SK-N-SH treated with all-trans-retinoic acid at 6 μM for 48 hours (cell line): ENCODE measurements at regions not wholly inside any gene's neighbourhood (a gene's known extent, or its start where the extent isn't known, plus 50 kb on each side); places are given as distances from the start of the nearest gene placed in this dataset.
"Not testable (repeated sequence)": the region's sequence is repeated elsewhere in the genome, so short reads cannot be mapped to it uniquely, and the experiment has no call there.

ENCODE experiments used
- ATAC-seq: fragments of 200-7000 bp; cut with Tn5 transposase; 3 replicates; pipeline ENCODE4 v1.9.1; 2020; ENCODE audit warnings: mild to moderate bottlenecking, moderate library complexity
- ARNTL ChIP-seq: fragments of 450-650 bp; formaldehyde crosslinking; IDR thresholded peaks from 2 replicates; pipeline ENCODE4 v1.5.0; 2020; ENCODE audit warnings: low read depth, mild to moderate bottlenecking, moderate library complexity, borderline replicate concordance
- BACH2 ChIP-seq: fragments of 250-450 bp; sonication (Bioruptor Pico); IDR thresholded peaks from 2 replicates; pipeline ENCODE4 v1.9.0; 2021; ENCODE audit warnings: mild to moderate bottlenecking, borderline replicate concordance
- CSDC2 ChIP-seq: fragments of 250-450 bp; sonication (Bioruptor Pico); IDR thresholded peaks from 2 replicates; pipeline ENCODE4 v1.5.0; 2020; ENCODE audit warnings: mild to moderate bottlenecking, moderate library complexity
- ESRRG ChIP-seq: fragments of 250-450 bp; sonication (Bioruptor Pico); IDR thresholded peaks from 2 replicates; pipeline ENCODE4 v1.6.1; 2021; ENCODE audit warnings: mild to moderate bottlenecking
- GLIS3 ChIP-seq: fragments of 250-450 bp; sonication (Bioruptor Pico); IDR thresholded peaks from 2 replicates; pipeline ENCODE4 v1.5.0; 2020; ENCODE audit warnings: mild to moderate bottlenecking, moderate library complexity
- OSR1 ChIP-seq: fragments of 250-450 bp; sonication (Bioruptor Pico); IDR thresholded peaks from 2 replicates; pipeline ENCODE4 v1.8.0; 2022; ENCODE audit warnings: moderate library complexity, mild to moderate bottlenecking, inconsistent platforms
- PPARA ChIP-seq: fragments of 250-450 bp; sonication (Bioruptor Pico); IDR thresholded peaks from 2 replicates; pipeline ENCODE4 v1.5.0; 2020; ENCODE audit warnings: mild to moderate bottlenecking, borderline replicate concordance
- RARB ChIP-seq: fragments of 250-450 bp; sonication (Bioruptor Pico); IDR thresholded peaks from 2 replicates; pipeline ENCODE4 v1.8.0; 2021; ENCODE audit warnings: mild to moderate bottlenecking, moderate library complexity
- SNAI2 ChIP-seq: fragments of 250-450 bp; sonication (Bioruptor Pico); IDR thresholded peaks from 2 replicates; pipeline ENCODE4 v1.5.0; 2020; ENCODE audit warnings: mild to moderate bottlenecking, moderate library complexity
- TCF4 ChIP-seq: fragments of 250-450 bp; sonication (Bioruptor Pico); IDR thresholded peaks from 2 replicates; pipeline ENCODE4 v1.8.0; 2021; ENCODE audit warnings: mild to moderate bottlenecking, moderate library complexity, borderline replicate concordance
- TOX ChIP-seq: fragments of 250-450 bp; sonication (Bioruptor Pico); IDR thresholded peaks from 2 replicates; pipeline ENCODE4 v1.8.0; 2021; ENCODE audit warnings: mild to moderate bottlenecking, moderate library complexity, borderline replicate concordance
- ZC3H10 ChIP-seq: fragments of 250-450 bp; sonication (Bioruptor Pico); IDR thresholded peaks from 2 replicates; pipeline ENCODE4 v1.5.1; 2021; ENCODE audit warnings: mild to moderate bottlenecking, moderate library complexity
- ZFP3 ChIP-seq: fragments of 250-450 bp; sonication (Bioruptor Pico); IDR thresholded peaks from 2 replicates; pipeline ENCODE4 v1.5.0; 2020; ENCODE audit warnings: mild to moderate bottlenecking, moderate library complexity
- ZFP30 ChIP-seq: fragments of 450-650 bp; formaldehyde crosslinking; IDR thresholded peaks from 2 replicates; pipeline ENCODE4 v1.5.0; 2022; ENCODE audit warnings: mild to moderate bottlenecking, moderate library complexity
- ZNF565 ChIP-seq: fragments of 450-650 bp; formaldehyde crosslinking; conservative IDR thresholded peaks from 2 replicates; pipeline ENCODE4 v1.5.0; 2020; ENCODE audit warnings: low read depth, mild to moderate bottlenecking, moderate library complexity
- ZNF70 ChIP-seq: fragments of 450-650 bp; formaldehyde crosslinking; IDR thresholded peaks from 2 replicates; pipeline ENCODE4 v1.5.0; 2020; ENCODE audit warnings: mild to moderate bottlenecking, moderate library complexity
- ZNF8 ChIP-seq: fragments of 450-650 bp; formaldehyde crosslinking; IDR thresholded peaks from 2 replicates; pipeline ENCODE4 v1.5.0; 2020; ENCODE audit warnings: mild to moderate bottlenecking, moderate library complexity
- TF ChIP-seq, protein P1 (sequence below): fragments of 250-450 bp; sonication (Bioruptor Pico); IDR thresholded peaks from 2 replicates; pipeline ENCODE4 v1.5.1; 2020; ENCODE audit warnings: low read depth, mild to moderate bottlenecking, moderate library complexity
- TF ChIP-seq, protein P2 (sequence below): fragments of 250-450 bp; sonication (Bioruptor Pico); IDR thresholded peaks from 2 replicates; pipeline ENCODE4 v1.8.0; 2020; ENCODE audit warnings: mild to moderate bottlenecking, moderate library complexity, borderline replicate concordance
- TF ChIP-seq, protein P3 (sequence below): fragments of 250-450 bp; sonication (Bioruptor Pico); IDR thresholded peaks from 2 replicates; pipeline ENCODE4 v1.5.1; 2021; ENCODE audit warnings: mild to moderate bottlenecking, moderate library complexity
- TF ChIP-seq, protein P4 (sequence below): fragments of 250-450 bp; sonication (Bioruptor Pico); IDR thresholded peaks from 2 replicates; pipeline ENCODE4 v1.5.0; 2020; ENCODE audit warnings: mild to moderate bottlenecking, moderate library complexity
- TF ChIP-seq, protein P5 (sequence below): fragments of 250-450 bp; sonication (Bioruptor Pico); IDR thresholded peaks from 2 replicates; pipeline ENCODE4 v1.8.0; 2021; ENCODE audit warnings: low read depth, mild to moderate bottlenecking, moderate library complexity, borderline replicate concordance

DNA sequence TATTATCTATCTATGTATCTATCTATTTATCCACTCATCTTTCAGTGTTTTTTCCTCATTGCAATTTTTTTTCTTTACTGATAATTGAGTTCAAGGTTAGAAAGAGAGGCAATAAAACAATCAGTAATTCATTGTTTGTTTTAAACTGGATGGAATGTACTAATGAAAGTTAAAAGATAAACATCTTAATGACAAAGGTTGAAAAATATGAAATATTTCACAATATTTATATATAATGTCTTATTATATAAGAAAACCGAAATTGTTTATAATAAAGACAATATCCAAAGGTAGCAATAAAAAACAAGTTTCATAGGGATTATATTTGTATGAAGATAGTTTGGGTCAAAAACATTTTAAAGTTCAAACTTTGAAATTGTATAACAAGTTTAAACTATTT is 1015.5 kb upstream of the MIR17HG start:
- ATAC-seq, result no peak
- TF ChIP-seq ZC3H10 (CRISPR knock-in tag) (no peak), PPARA (CRISPR knock-in tag) (no peak), ZNF8 (CRISPR knock-in tag) (no peak), CSDC2 (no peak), ZFP30 (CRISPR knock-in tag) (no peak), SNAI2 (CRISPR knock-in tag) (no peak), ARNTL (CRISPR knock-in tag) (no peak), OSR1 (CRISPR knock-in tag) (no peak), ZFP3 (CRISPR knock-in tag) (no peak), GLIS3 (CRISPR knock-in tag) (no peak)
- TF ChIP-seq, protein P1, sequence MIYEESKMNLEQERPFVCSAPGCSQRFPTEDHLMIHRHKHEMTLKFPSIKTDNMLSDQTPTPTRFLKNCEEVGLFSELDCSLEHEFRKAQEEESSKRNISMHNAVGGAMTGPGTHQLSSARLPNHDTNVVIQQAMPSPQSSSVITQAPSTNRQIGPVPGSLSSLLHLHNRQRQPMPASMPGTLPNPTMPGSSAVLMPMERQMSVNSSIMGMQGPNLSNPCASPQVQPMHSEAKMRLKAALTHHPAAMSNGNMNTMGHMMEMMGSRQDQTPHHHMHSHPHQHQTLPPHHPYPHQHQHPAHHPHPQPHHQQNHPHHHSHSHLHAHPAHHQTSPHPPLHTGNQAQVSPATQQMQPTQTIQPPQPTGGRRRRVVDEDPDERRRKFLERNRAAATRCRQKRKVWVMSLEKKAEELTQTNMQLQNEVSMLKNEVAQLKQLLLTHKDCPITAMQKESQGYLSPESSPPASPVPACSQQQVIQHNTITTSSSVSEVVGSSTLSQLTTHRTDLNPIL (CRISPR knock-in tag), result no peak
- TF ChIP-seq, protein P2, sequence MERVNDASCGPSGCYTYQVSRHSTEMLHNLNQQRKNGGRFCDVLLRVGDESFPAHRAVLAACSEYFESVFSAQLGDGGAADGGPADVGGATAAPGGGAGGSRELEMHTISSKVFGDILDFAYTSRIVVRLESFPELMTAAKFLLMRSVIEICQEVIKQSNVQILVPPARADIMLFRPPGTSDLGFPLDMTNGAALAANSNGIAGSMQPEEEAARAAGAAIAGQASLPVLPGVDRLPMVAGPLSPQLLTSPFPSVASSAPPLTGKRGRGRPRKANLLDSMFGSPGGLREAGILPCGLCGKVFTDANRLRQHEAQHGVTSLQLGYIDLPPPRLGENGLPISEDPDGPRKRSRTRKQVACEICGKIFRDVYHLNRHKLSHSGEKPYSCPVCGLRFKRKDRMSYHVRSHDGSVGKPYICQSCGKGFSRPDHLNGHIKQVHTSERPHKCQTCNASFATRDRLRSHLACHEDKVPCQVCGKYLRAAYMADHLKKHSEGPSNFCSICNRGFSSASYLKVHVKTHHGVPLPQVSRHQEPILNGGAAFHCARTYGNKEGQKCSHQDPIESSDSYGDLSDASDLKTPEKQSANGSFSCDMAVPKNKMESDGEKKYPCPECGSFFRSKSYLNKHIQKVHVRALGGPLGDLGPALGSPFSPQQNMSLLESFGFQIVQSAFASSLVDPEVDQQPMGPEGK (CRISPR knock-in tag), result no peak

DNA sequence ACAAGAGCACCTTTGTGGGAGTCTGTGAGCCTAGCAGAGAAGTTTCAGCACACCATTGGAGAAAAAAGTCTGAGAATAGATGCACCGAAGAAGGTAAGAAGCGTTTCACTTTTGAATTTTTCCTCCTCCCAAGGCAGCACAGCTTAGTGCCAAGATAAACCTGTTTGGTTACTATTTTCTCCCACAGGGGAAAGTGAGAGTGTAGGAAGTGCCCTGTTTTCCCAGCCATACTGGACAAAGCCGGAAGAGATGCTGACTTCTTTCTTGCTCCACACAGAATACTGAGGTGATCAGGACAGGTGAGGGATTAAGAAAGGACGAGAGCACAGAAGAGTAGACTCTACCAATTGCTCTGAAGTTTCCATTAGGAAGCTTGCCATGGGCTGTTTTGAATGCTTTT is 1011.0 kb upstream of the MIR17HG start:
- no peak for ATAC-seq

DNA sequence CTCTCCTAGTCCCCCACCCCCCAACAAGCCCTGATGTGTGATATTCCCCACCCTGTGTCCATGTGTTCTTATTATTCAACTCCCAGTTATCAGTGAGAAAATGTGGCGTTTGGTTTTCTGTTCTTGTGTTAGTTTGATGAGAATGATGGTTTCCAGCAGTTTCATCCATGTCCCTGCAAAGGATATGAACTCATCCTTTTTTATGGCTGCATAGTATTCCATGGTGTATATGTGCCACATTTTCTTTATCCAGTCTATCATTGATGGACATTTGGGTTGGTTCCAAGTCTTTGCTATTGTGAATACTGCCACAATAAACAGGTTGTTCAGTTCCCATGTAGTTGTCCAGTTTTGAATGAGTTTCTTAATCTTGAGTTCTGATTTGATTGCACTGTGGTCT is 1006.1 kb upstream of the MIR17HG start:
- not testable (repeated sequence) for ATAC-seq

More for the DNA sequence above, 1011.0 kb upstream of the MIR17HG start:
- TF ChIP-seq TCF4, result no peak
- TF ChIP-seq BACH2 (CRISPR knock-in tag), result no peak
- TF ChIP-seq PPARA (CRISPR knock-in tag), result no peak
- no peak for TF ChIP-seq ZNF70 (CRISPR knock-in tag)
- TF ChIP-seq ZNF565 (CRISPR knock-in tag), result no peak
- TF ChIP-seq CSDC2, result no peak
- TF ChIP-seq, protein P3, sequence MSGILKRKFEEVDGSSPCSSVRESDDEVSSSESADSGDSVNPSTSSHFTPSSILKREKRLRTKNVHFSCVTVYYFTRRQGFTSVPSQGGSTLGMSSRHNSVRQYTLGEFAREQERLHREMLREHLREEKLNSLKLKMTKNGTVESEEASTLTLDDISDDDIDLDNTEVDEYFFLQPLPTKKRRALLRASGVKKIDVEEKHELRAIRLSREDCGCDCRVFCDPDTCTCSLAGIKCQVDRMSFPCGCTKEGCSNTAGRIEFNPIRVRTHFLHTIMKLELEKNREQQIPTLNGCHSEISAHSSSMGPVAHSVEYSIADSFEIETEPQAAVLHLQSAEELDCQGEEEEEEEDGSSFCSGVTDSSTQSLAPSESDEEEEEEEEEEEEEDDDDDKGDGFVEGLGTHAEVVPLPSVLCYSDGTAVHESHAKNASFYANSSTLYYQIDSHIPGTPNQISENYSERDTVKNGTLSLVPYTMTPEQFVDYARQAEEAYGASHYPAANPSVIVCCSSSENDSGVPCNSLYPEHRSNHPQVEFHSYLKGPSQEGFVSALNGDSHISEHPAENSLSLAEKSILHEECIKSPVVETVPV (CRISPR knock-in tag), result no peak
- TF ChIP-seq ARNTL (CRISPR knock-in tag), result no peak
- TF ChIP-seq TOX (CRISPR knock-in tag), result no peak
- no peak for TF ChIP-seq GLIS3 (CRISPR knock-in tag)
- no peak for TF ChIP-seq SNAI2 (CRISPR knock-in tag)
- no peak for TF ChIP-seq RARB (CRISPR knock-in tag)

DNA sequence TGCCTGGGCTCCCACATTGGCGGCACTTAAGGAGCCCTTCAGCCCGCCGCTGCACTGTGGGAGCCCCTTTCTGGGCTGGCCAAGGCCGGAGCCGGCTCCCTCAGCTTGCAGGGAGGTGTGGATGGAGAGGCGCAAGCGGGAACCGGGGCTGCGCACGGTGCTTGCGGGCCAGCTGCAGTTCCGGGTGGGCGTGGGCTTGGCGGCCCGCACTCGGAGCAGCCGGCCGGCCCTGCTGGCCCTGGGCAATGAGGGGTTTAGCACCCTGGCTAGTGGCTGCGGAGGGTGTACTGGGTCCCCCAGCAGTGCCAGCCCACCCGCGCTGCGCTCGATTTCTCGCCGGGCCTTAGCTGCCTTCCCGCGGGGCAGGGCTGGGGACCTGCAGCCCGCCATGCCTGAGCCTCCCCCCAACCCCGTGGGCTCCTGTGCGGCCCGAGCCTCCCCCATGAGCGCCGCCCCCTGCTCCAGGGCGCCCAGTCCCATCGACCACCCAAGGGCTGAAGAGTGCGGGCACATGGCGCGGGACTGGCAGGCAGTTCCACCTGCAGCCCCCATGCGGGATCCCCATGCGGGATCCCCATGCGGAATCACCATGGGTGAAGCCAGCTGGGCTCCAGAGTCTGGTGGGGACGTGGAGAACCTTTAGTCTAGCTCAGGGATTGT is 998.9 kb upstream of the MIR17HG start:
- ATAC-seq, result not testable (repeated sequence)

DNA sequence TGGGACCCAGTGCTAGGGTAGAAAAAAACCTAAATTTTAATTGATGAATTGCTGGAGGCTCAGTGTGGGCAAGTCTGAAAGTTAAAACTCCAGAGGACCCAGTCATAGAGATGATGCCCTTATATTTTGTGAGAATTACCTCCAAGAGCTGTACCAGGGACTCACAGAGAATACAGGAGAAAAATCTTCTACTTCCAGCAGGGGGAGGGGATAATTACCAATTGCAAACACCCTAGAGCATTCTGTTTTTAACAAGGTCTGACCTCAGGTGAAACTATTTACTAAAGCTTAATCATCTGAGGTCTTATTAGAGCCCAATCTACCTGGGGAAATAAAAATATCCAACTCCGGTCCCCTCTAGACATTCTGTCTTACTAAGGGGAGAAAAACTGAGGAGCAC is 994.7 kb upstream of the MIR17HG start:
- TF ChIP-seq TOX (CRISPR knock-in tag) (no peak), OSR1 (CRISPR knock-in tag) (no peak), ZNF8 (CRISPR knock-in tag) (no peak), ESRRG (no peak), ZC3H10 (CRISPR knock-in tag) (no peak), CSDC2 (no peak), ZNF565 (CRISPR knock-in tag) (no peak)
- TF ChIP-seq, protein P1 (CRISPR knock-in tag), result no peak
- TF ChIP-seq, protein P4, sequence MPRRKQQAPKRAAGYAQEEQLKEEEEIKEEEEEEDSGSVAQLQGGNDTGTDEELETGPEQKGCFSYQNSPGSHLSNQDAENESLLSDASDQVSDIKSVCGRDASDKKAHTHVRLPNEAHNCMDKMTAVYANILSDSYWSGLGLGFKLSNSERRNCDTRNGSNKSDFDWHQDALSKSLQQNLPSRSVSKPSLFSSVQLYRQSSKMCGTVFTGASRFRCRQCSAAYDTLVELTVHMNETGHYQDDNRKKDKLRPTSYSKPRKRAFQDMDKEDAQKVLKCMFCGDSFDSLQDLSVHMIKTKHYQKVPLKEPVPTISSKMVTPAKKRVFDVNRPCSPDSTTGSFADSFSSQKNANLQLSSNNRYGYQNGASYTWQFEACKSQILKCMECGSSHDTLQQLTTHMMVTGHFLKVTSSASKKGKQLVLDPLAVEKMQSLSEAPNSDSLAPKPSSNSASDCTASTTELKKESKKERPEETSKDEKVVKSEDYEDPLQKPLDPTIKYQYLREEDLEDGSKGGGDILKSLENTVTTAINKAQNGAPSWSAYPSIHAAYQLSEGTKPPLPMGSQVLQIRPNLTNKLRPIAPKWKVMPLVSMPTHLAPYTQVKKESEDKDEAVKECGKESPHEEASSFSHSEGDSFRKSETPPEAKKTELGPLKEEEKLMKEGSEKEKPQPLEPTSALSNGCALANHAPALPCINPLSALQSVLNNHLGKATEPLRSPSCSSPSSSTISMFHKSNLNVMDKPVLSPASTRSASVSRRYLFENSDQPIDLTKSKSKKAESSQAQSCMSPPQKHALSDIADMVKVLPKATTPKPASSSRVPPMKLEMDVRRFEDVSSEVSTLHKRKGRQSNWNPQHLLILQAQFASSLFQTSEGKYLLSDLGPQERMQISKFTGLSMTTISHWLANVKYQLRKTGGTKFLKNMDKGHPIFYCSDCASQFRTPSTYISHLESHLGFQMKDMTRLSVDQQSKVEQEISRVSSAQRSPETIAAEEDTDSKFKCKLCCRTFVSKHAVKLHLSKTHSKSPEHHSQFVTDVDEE (CRISPR knock-in tag), result no peak
- TF ChIP-seq, protein P5, sequence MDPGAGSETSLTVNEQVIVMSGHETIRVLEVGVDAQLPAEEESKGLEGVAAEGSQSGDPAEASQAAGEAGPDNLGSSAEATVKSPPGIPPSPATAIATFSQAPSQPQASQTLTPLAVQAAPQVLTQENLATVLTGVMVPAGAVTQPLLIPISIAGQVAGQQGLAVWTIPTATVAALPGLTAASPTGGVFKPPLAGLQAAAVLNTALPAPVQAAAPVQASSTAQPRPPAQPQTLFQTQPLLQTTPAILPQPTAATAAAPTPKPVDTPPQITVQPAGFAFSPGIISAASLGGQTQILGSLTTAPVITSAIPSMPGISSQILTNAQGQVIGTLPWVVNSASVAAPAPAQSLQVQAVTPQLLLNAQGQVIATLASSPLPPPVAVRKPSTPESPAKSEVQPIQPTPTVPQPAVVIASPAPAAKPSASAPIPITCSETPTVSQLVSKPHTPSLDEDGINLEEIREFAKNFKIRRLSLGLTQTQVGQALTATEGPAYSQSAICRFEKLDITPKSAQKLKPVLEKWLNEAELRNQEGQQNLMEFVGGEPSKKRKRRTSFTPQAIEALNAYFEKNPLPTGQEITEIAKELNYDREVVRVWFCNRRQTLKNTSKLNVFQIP (CRISPR knock-in tag), result no peak
- TF ChIP-seq, all 23 proteins: peak for 0
- ATAC-seq, result no peak
